OCI-LY7 (cell line): ENCODE measurements at regions not wholly inside any gene's neighbourhood (a gene's known extent, or its start where the extent isn't known, plus 50 kb on each side); places are given as distances from the start of the nearest gene placed in this dataset.

Experiments used
- BruUV-seq: library from RNA; stranded (reverse); fragments of 400-500 nt; replicated peaks from 2 replicates; lab custom pipeline; 2021; lab: Mats Ljungman, UMichigan
- CTCF ChIA-PET: fragments of 300-600 bp; sonication (Branson Sonifier 250); formaldehyde crosslinking; loops from one replicate; lab custom pipeline; 2022; ENCODE audit warnings: antibody characterized with exemption; ENCODE audit not compliant: unreplicated experiment; lab: Charles Lee
- POLR2A ChIA-PET: fragments of 300-600 bp; sonication (Branson Sonifier 250); formaldehyde crosslinking; loops from one replicate; lab custom pipeline; 2022; ENCODE audit warnings: antibody characterized with exemption; lab: Charles Lee
- DNase-seq: peaks from one replicate; pipeline ENCODE4 v3.0.0-alpha.2; 2015; ENCODE audit warnings: low spot score
- H2AFZ ChIP-seq: fragments of 200-600 bp; sonication (generic), shearing (Covaris generic); 2 replicates; pipeline ENCODE4 v1.6.1; 2014; ENCODE audit warnings: mild to moderate bottlenecking, antibody characterized with exemption, low read length, moderate library complexity
- H3K27ac ChIP-seq: fragments of 200-600 bp; sonication (generic); 2 replicates; pipeline ENCODE4 v1.5.1; 2014; ENCODE audit warnings: mixed run types, low read depth, mild to moderate bottlenecking, moderate library complexity, low read length, inconsistent platforms; ENCODE audit not compliant: poor library complexity, severe bottlenecking
- H3K36me3 ChIP-seq: fragments of 200-600 bp; sonication (generic); 2 replicates; pipeline ENCODE4 v1.6.1; 2014; ENCODE audit warnings: mild to moderate bottlenecking, antibody characterized with exemption, low read length, moderate library complexity, mixed read lengths; ENCODE audit not compliant: insufficient read depth
- H3K4me1 ChIP-seq: fragments of 200-600 bp; sonication (generic); 2 replicates; pipeline ENCODE4 v1.5.1; 2014; ENCODE audit warnings: mild to moderate bottlenecking, low read length; ENCODE audit not compliant: insufficient read depth, poor library complexity, severe bottlenecking
- H3K4me2 ChIP-seq: fragments of 200-600 bp; sonication (generic); 2 replicates; pipeline ENCODE4 v1.6.1; 2014; ENCODE audit warnings: mild to moderate bottlenecking, low read length
- H3K4me3 ChIP-seq: fragments of 200-600 bp; sonication (generic); 2 replicates; pipeline ENCODE4 v1.5.1; 2014; ENCODE audit warnings: mild to moderate bottlenecking, low read depth, low read length; ENCODE audit not compliant: poor library complexity, severe bottlenecking
- H3K79me2 ChIP-seq: fragments of 200-600 bp; sonication (generic); 2 replicates; pipeline ENCODE4 v1.6.1; 2016; ENCODE audit warnings: low read depth, mild to moderate bottlenecking, low read length, moderate library complexity, mixed read lengths; ENCODE audit not compliant: insufficient read depth
- H3K9me2 ChIP-seq: fragments of 200-600 bp; sonication (generic); 2 replicates; pipeline ENCODE4 v1.6.1; 2016; ENCODE audit warnings: mild to moderate bottlenecking, low read length, mixed read lengths; ENCODE audit not compliant: insufficient read depth
- H3K9me3 ChIP-seq: fragments of 200-600 bp; sonication (generic); 2 replicates; pipeline ENCODE4 v1.6.1; 2014; ENCODE audit warnings: mild to moderate bottlenecking, mixed run types, low read length, mixed read lengths
- H4K20me1 ChIP-seq: fragments of 200-600 bp; sonication (generic); 2 replicates; pipeline ENCODE4 v1.6.1; 2014; ENCODE audit warnings: mild to moderate bottlenecking, antibody characterized with exemption, low read length, moderate library complexity, mixed read lengths; ENCODE audit not compliant: insufficient read depth
- EZH2phosphoT487 ChIP-seq: fragments of 200-600 bp; sonication (generic); IDR thresholded peaks from 2 replicates; pipeline ENCODE4 v1.6.1; 2018; ENCODE audit warnings: low read depth, borderline replicate concordance, mild to moderate bottlenecking, mixed run types, antibody characterized with exemption, low read length, moderate library complexity, mixed read lengths
- intact Hi-C: fragments of 100-400 bp; cut with micrococcal nuclease; formaldehyde crosslinking; loops from one replicate; pipeline ENCODE4 v1.10.0; 2022; ENCODE audit not compliant: unreplicated experiment
- TF ChIP-seq, protein P1 (sequence below): fragments of 200-600 bp; sonication (generic); conservative IDR thresholded peaks from 2 replicates; pipeline ENCODE4 v1.5.1; 2014; ENCODE audit warnings: mild to moderate bottlenecking, antibody characterized with exemption, low read length, moderate library complexity, mixed read lengths

DNA sequence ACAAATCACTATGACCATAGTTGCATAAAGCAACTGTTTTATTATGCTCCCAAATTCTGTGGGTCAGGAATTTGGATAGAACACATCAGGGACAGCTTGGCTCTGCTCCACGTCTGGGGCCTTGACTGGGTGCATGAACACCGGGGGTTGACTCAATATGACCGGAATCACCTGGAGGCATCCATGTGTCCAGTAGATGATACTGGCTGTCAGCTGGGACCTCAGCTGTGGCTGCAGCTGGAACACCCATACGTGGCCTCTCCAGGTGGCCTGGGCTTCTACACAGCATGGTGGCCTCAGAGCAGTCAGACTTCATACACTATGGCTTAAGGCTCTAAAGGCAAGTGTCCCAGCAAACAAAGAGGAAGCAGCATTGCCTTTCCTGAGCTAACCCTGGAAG, 113.4 kb downstream of the NRN1 start:
- Histone ChIP-seq H3K9me3 (no peaks in the 10 kb centered on the region), H3K4me2 (no peak overlapping the region), H4K20me1 (no peaks in the 10 kb centered on the region), H3K27ac (no peak overlapping the region), H3K4me1 (no peaks in the 10 kb centered on the region), H3K4me3 (no peak overlapping the region), H2AFZ (no peak overlapping the region), H3K79me2 (no peaks in the 10 kb centered on the region), H3K36me3 (no peaks in the 10 kb centered on the region), H3K9me2 (no peaks in the 10 kb centered on the region)
- ChIA-PET POLR2A (no interaction called here), CTCF (no interaction called here)
- no peak for DNase-seq
- BruUV-seq: no TSS peak
- TF ChIP-seq, protein P1, sequence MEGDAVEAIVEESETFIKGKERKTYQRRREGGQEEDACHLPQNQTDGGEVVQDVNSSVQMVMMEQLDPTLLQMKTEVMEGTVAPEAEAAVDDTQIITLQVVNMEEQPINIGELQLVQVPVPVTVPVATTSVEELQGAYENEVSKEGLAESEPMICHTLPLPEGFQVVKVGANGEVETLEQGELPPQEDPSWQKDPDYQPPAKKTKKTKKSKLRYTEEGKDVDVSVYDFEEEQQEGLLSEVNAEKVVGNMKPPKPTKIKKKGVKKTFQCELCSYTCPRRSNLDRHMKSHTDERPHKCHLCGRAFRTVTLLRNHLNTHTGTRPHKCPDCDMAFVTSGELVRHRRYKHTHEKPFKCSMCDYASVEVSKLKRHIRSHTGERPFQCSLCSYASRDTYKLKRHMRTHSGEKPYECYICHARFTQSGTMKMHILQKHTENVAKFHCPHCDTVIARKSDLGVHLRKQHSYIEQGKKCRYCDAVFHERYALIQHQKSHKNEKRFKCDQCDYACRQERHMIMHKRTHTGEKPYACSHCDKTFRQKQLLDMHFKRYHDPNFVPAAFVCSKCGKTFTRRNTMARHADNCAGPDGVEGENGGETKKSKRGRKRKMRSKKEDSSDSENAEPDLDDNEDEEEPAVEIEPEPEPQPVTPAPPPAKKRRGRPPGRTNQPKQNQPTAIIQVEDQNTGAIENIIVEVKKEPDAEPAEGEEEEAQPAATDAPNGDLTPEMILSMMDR: no peak
- TF ChIP-seq EZH2phosphoT487: no peak
- intact Hi-C loops: no loop called here

- CTCF ChIA-PET: no interaction called here
- Histone ChIP-seq H3K9me2 (no peaks in the 10 kb centered on the region), H3K27ac (no peak overlapping the region), H3K36me3 (no peaks in the 10 kb centered on the region), H3K79me2 (no peaks in the 10 kb centered on the region), H2AFZ (no peak overlapping the region), H3K4me3 (no peak overlapping the region), H3K4me1 (no peaks in the 10 kb centered on the region), H3K4me2 (peak overlapping the region; percentile 41; the same call in 1 of the 2 replicates), H4K20me1 (no peaks in the 10 kb centered on the region), H3K9me3 (no peaks in the 10 kb centered on the region)
- TF ChIP-seq, protein P1: no peak
- TF ChIP-seq EZH2phosphoT487: no peak
- intact Hi-C loops: no loop called here
- no TSS peak for BruUV-seq
- DNase-seq: no peak
- POLR2A ChIA-PET: no interaction called here
These were observed 114.1 kb downstream of the NRN1 start for GRCh38 chr6:5892669-5893068.

DNA sequence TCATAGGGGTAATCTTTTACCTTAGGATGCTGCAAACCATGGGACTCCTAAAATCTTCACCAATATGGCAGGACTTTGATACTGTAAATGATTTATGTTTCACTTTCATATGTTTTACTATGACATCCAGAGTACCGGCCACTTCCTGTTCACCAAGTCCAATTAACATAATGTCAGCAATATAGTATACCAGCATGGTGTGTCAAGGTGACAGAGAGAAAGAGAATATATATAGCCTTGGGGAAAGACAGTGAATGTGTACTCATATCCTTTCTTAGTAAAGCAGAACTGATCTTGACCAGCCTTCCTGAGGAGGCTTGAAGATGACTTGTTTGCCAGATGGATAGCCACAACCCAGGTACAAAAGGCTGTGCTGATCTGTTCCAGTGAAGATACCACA, 127.9 kb downstream of the NRN1 start:
- Histone ChIP-seq H3K9me2 (no peaks in the 10 kb centered on the region), H3K79me2 (no peaks in the 10 kb centered on the region), H3K4me3 (no peak overlapping the region), H2AFZ (no peak overlapping the region), H3K36me3 (no peaks in the 10 kb centered on the region), H3K9me3 (no peaks in the 10 kb centered on the region), H3K27ac (no peak overlapping the region), H3K4me1 (no peaks in the 10 kb centered on the region), H4K20me1 (no peaks in the 10 kb centered on the region), H3K4me2 (no peak overlapping the region)
- intact Hi-C loops: no loop called here
- TF ChIP-seq EZH2phosphoT487: no peak
- TF ChIP-seq, protein P1: no peak
- CTCF ChIA-PET: no interaction called here
- DNase-seq: no peak
- no TSS peak for BruUV-seq
- POLR2A ChIA-PET: no interaction called here
